HEK293T (cell line): ENCODE measurements at regions not wholly inside any gene's neighbourhood (a gene's known extent, or its start where the extent isn't known, plus 50 kb on each side); places are given as distances from the start of the nearest gene placed in this dataset.

ENCODE experiments used
- ARNT ChIP-seq: fragments of 450-650 bp; IDR thresholded peaks from 2 replicates; pipeline ENCODE4 v1.6.1; 2017; ENCODE audit warnings: mild to moderate bottlenecking
- BHLHE40 ChIP-seq: fragments of 450-650 bp; IDR thresholded peaks from 2 replicates; pipeline ENCODE4 v1.6.1; 2016; ENCODE audit warnings: mild to moderate bottlenecking, moderate library complexity, borderline replicate concordance
- ELF4 ChIP-seq: fragments of 450-650 bp; IDR thresholded peaks from 2 replicates; pipeline ENCODE4 v1.6.1; 2017; ENCODE audit warnings: antibody characterized with exemption
- FOXK2 ChIP-seq: fragments of 450-650 bp; IDR thresholded peaks from 2 replicates; pipeline ENCODE4 v1.6.1; 2016; ENCODE audit warnings: mild to moderate bottlenecking
- FOXM1 ChIP-seq: fragments of 450-650 bp; IDR thresholded peaks from 2 replicates; pipeline ENCODE4 v1.6.1; 2017; ENCODE audit warnings: mild to moderate bottlenecking, borderline replicate concordance
- HDGF ChIP-seq: fragments of 450-650 bp; IDR thresholded peaks from 2 replicates; pipeline ENCODE4 v1.6.1; 2017; ENCODE audit warnings: antibody characterized with exemption, borderline replicate concordance
- L3MBTL2 ChIP-seq: fragments of 450-650 bp; conservative IDR thresholded peaks from 2 replicates; pipeline ENCODE4 v1.6.1; 2016; ENCODE audit warnings: mild to moderate bottlenecking
- LEF1 ChIP-seq: fragments of 450-650 bp; IDR thresholded peaks from 2 replicates; pipeline ENCODE4 v1.6.1; 2017; ENCODE audit warnings: mild to moderate bottlenecking, borderline replicate concordance
- NFRKB ChIP-seq: fragments of 450-650 bp; IDR thresholded peaks from 2 replicates; pipeline ENCODE4 v1.6.1; 2016; ENCODE audit warnings: mild to moderate bottlenecking, moderate library complexity
- PKNOX1 ChIP-seq: fragments of 450-650 bp; IDR thresholded peaks from 2 replicates; pipeline ENCODE4 v1.6.1; 2016
- SP1 ChIP-seq: fragments of 450-650 bp; IDR thresholded peaks from 2 replicates; pipeline ENCODE4 v1.6.1; 2017
- SUZ12 ChIP-seq: fragments of 450-650 bp; IDR thresholded peaks from 2 replicates; pipeline ENCODE4 v1.6.1; 2016; ENCODE audit warnings: mild to moderate bottlenecking
- TARDBP ChIP-seq: fragments of 450-650 bp; IDR thresholded peaks from 2 replicates; pipeline ENCODE4 v1.6.1; 2016
- ZNF384 ChIP-seq: fragments of 450-650 bp; IDR thresholded peaks from 2 replicates; pipeline ENCODE4 v1.6.1; 2016

- TF ChIP-seq NFRKB = no peak
- no peak for TF ChIP-seq BHLHE40
- TF ChIP-seq L3MBTL2 = no peak
- no peak for TF ChIP-seq LEF1
- TF ChIP-seq ZNF384 = no peak
- no peak for TF ChIP-seq TARDBP
- no peak for TF ChIP-seq ELF4
- TF ChIP-seq ARNT = no peak
- TF ChIP-seq PKNOX1 = no peak
- TF ChIP-seq SP1 = no peak
- no peak for TF ChIP-seq SUZ12
- TF ChIP-seq FOXK2 = no peak
- no peak for TF ChIP-seq FOXM1
- no peak for TF ChIP-seq HDGF
Measured at GRCh38 chr4:164087733-164088132, 593.2 kb downstream of the TMA16 start.
